SW480 (cell line): ENCODE measurements at regions not wholly inside any gene's neighbourhood (a gene's known extent, or its start where the extent isn't known, plus 50 kb on each side); places are given as distances from the start of the nearest gene placed in this dataset.

ENCODE experiments used
- DNase-seq: peaks from one replicate; pipeline ENCODE4 v3.0.0-alpha.2; 2016; ENCODE audit warnings: low spot score

- no peak for DNase-seq
Measured at GRCh38 chr1:216983823-216984222, 260.6 kb upstream of the ESRRG start.

GRCh38 chr1:216961516-216961915, 238.3 kb upstream of the ESRRG start:
- DNase-seq = peak; percentile 12

- DNase-seq = no peak
Measured at GRCh38 chr1:216960716-216961115, 237.5 kb upstream of the ESRRG start.

GRCh38 chr1:216958569-216958968, 235.3 kb upstream of the ESRRG start:
- no peak for DNase-seq

GRCh38 chr1:216953495-216953894, 230.3 kb upstream of the ESRRG start:
- no peak for DNase-seq

- DNase-seq = no peak
Measured at GRCh38 chr1:216952864-216953263, 229.6 kb upstream of the ESRRG start.

GRCh38 chr1:216945538-216946080, 222.4 kb upstream of the ESRRG start:
- no peak for DNase-seq

GRCh38 chr1:216944864-216945510, 221.8 kb upstream of the ESRRG start:
- DNase-seq = no peak

GRCh38 chr1:216937491-216937890, 214.3 kb upstream of the ESRRG start:
- no peak for DNase-seq

GRCh38 chr1:216936779-216937178, 213.6 kb upstream of the ESRRG start:
- no peak for DNase-seq

- DNase-seq = no peak
Measured at GRCh38 chr1:216935901-216936300, 212.7 kb upstream of the ESRRG start.

GRCh38 chr1:216932424-216932823, 209.2 kb upstream of the ESRRG start:
- DNase-seq = no peak

- DNase-seq = no peak
Measured at GRCh38 chr1:216929870-216930582, 206.8 kb upstream of the ESRRG start.

GRCh38 chr1:216927633-216928032, 204.4 kb upstream of the ESRRG start:
- DNase-seq = no peak

- DNase-seq = no peak
Measured at GRCh38 chr1:216926720-216927510, 203.7 kb upstream of the ESRRG start.

- no peak for DNase-seq
Measured at GRCh38 chr1:216925962-216926625, 202.9 kb upstream of the ESRRG start.

GRCh38 chr1:216924732-216925131, 201.5 kb upstream of the ESRRG start:
- DNase-seq = no peak

- no peak for DNase-seq
Measured at GRCh38 chr1:216923601-216924000, 200.4 kb upstream of the ESRRG start.

GRCh38 chr1:216922406-216922805, 199.2 kb upstream of the ESRRG start:
- no peak for DNase-seq

- no peak for DNase-seq
Measured at GRCh38 chr1:216921866-216922265, 198.6 kb upstream of the ESRRG start.

GRCh38 chr1:216919060-216919970, 196.1 kb upstream of the ESRRG start:
- no peak for DNase-seq
